Fibroblast of lung (primary cell): ENCODE measurements at regions not wholly inside any gene's neighbourhood (a gene's known extent, or its start where the extent isn't known, plus 50 kb on each side); places are given as distances from the start of the nearest gene placed in this dataset.

Source experiments
- CTCF ChIP-seq, 2 donors: IDR thresholded peaks in 1 of 2; conservative IDR thresholded peaks in 1 of 2; 1 replicate in 1 of 2; 2 replicates in 1 of 2; pipeline ENCODE4 v1.5.1; 2011 to 2012; ENCODE audit warnings: low read length in 2 of 2, control low read depth in 1 of 2, inconsistent platforms in 1 of 2, low read depth in 1 of 2, mild to moderate bottlenecking in 1 of 2
- EZH2 ChIP-seq: IDR thresholded peaks from 2 replicates; pipeline ENCODE4 v1.5.1; 2012; ENCODE audit warnings: low read length, control low read depth, mild to moderate bottlenecking; ENCODE audit errors: missing control alignments

- TF ChIP-seq EZH2: no peak
- TF ChIP-seq CTCF (conservative IDR thresholded peaks at IDR 0.05 in 1 of 2, IDR thresholded peaks at IDR 0.05 in 1 of 2; ENCODE audit: low read depth in 1 of 2, low read length in 2 of 2): no peak
Observed at GRCh38 chr3:110767838-110768237, 303.8 kb upstream of the NECTIN3 start.
